H1 (cell line): ENCODE measurements at regions not wholly inside any gene's neighbourhood (a gene's known extent, or its start where the extent isn't known, plus 50 kb on each side); places are given as distances from the start of the nearest gene placed in this dataset.

Experiments used
- JUN ChIP-seq: IDR thresholded peaks from 2 replicates; pipeline ENCODE4 v1.6.1; 2011; ENCODE audit warnings: low read depth, mild to moderate bottlenecking, improper control_type of control experiment, low read length
- PHF8 ChIP-seq: fragments of 200-600 bp; sonication (generic); conservative IDR thresholded peaks from 2 replicates; pipeline ENCODE4 v1.7.1; 2012; ENCODE audit warnings: low read depth, mild to moderate bottlenecking, inconsistent platforms, low read length, moderate library complexity
- RFX5 ChIP-seq: IDR thresholded peaks from 2 replicates; pipeline ENCODE4 v1.6.1; 2011; ENCODE audit warnings: low read depth, low read length, improper control_type of control experiment, borderline replicate concordance
- SAP30 ChIP-seq: fragments of 300-600 bp; sonication (generic); IDR thresholded peaks from 2 replicates; pipeline ENCODE4 v1.7.1; 2012; ENCODE audit warnings: low read length, moderate library complexity, mild to moderate bottlenecking, inconsistent platforms; ENCODE audit not compliant: insufficient read depth, insufficient replicate concordance
- SUZ12 ChIP-seq: fragments of 200-600 bp; sonication (generic); IDR thresholded peaks from 2 replicates; pipeline ENCODE4 v1.6.1; 2012; ENCODE audit warnings: mild to moderate bottlenecking, inconsistent platforms, low read length, moderate library complexity, mixed read lengths
- TAF1 ChIP-seq: IDR thresholded peaks from 2 replicates; pipeline ENCODE4 v1.6.1; 2011; ENCODE audit warnings: mild to moderate bottlenecking, low read depth, low read length
- TF ChIP-seq, protein P1 (sequence below), 3 experiments: IDR thresholded peaks; 1 replicate in 2 of 3; 2 replicates in 1 of 3; pipeline versions ENCODE4 v1.5.1 to v1.6.1; 2011; ENCODE audit warnings: low read length in 3 of 3, mild to moderate bottlenecking in 3 of 3, inconsistent platforms in 2 of 3, low read depth in 1 of 3, moderate library complexity in 1 of 3; ENCODE audit not compliant: insufficient read depth in 1 of 3; ENCODE audit errors: control extremely low read depth in 1 of 3
- TF ChIP-seq, protein P2 (sequence below): IDR thresholded peaks from 2 replicates; pipeline ENCODE4 v1.6.1; 2012; ENCODE audit warnings: inconsistent platforms

DNA sequence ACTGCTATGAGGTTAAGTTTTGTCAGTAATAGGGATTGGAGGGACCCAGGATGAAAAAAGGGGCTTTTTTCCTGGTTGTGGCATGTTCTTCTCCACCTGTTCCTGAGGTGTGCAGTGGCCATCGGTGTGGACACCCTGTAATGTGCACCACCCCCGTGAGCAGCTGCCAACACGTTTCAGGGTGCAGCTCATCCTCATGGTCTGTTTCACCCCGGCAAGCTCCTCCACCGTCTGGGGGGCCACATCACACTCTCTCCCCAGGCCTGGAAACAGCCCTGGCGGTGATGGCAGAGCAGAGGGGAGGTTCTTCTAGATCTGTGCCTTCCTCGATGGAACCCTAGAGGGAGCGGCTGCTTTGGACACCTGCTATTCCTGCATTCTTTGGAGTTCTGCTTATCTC lies 435.4 kb downstream of the MATN1 start (continued):
- no peak for TF ChIP-seq TAF1
- no peak for TF ChIP-seq PHF8
- no peak for TF ChIP-seq SAP30
- TF ChIP-seq, protein P1, sequence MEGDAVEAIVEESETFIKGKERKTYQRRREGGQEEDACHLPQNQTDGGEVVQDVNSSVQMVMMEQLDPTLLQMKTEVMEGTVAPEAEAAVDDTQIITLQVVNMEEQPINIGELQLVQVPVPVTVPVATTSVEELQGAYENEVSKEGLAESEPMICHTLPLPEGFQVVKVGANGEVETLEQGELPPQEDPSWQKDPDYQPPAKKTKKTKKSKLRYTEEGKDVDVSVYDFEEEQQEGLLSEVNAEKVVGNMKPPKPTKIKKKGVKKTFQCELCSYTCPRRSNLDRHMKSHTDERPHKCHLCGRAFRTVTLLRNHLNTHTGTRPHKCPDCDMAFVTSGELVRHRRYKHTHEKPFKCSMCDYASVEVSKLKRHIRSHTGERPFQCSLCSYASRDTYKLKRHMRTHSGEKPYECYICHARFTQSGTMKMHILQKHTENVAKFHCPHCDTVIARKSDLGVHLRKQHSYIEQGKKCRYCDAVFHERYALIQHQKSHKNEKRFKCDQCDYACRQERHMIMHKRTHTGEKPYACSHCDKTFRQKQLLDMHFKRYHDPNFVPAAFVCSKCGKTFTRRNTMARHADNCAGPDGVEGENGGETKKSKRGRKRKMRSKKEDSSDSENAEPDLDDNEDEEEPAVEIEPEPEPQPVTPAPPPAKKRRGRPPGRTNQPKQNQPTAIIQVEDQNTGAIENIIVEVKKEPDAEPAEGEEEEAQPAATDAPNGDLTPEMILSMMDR (IDR thresholded peaks at IDR 0.05; ENCODE audit: control extremely low read depth in 1 of 3, insufficient read depth in 1 of 3, low read depth in 1 of 3, low read length in 3 of 3), result no peak
- no peak for TF ChIP-seq SUZ12
- TF ChIP-seq, protein P2, sequence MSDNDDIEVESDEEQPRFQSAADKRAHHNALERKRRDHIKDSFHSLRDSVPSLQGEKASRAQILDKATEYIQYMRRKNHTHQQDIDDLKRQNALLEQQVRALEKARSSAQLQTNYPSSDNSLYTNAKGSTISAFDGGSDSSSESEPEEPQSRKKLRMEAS, result no peak
- no peak for TF ChIP-seq RFX5
- no peak for TF ChIP-seq JUN
